ENCODE measurements at regions not wholly inside any gene's neighbourhood (a gene's known extent, or its start where the extent isn't known, plus 50 kb on each side); places are given as distances from the start of the nearest gene placed in this dataset.

- no peak for DNase-seq (ENCODE audit: low read depth)
Observed at GRCh38 chr7:33849971-33850559, 55.3 kb upstream of the BMPER start.

- no peak for DNase-seq (ENCODE audit: low read depth)
Observed at GRCh38 chr7:33850768-33851167, 54.6 kb upstream of the BMPER start.

- DNase-seq (ENCODE audit: low read depth): no peak
Observed at GRCh38 chr7:33852838-33853237, 52.5 kb upstream of the BMPER start.

GRCh38 chr7:33853361-33854062, 51.8 kb upstream of the BMPER start:
- peak; percentile 88 for DNase-seq (ENCODE audit: low read depth)

GRCh38 chr7:33854178-33854577, 51.2 kb upstream of the BMPER start:
- DNase-seq (ENCODE audit: low read depth): peak; percentile 90

- peak; percentile 96 for DNase-seq (ENCODE audit: low read depth)
Observed at GRCh38 chr7:33854801-33855350, 50.5 kb upstream of the BMPER start.

All from HT1080 (cell line).